Astrocyte of the spinal cord (primary cell): ENCODE measurements at regions not wholly inside any gene's neighbourhood (a gene's known extent, or its start where the extent isn't known, plus 50 kb on each side); places are given as distances from the start of the nearest gene placed in this dataset.
A peak's percentile ranks its signal among the peaks of the same experiment; 100 is the strongest.

Experiments
- DNase-seq: peaks from one replicate; pipeline ENCODE4 v3.0.0; 2011; ENCODE audit warnings: low read depth, low spot score
- H3K4me3 ChIP-seq: 2 replicates; pipeline ENCODE4 v1.5.1; 2011; ENCODE audit warnings: low read depth, mild to moderate bottlenecking, low read length, moderate library complexity
- CTCF ChIP-seq: IDR thresholded peaks from 2 replicates; pipeline ENCODE4 v1.5.1; 2012; ENCODE audit warnings: low read depth, mild to moderate bottlenecking, low read length, inconsistent platforms
- in situ Hi-C: cut with HindIII; loops from 2 replicates; pipeline ENCODE4 v1.10.0; 2017; ENCODE audit warnings: low sequenced_read_pairs

- in situ Hi-C loops: no loop called here
- DNase-seq: no peak
- peak; percentile 43 for TF ChIP-seq CTCF
- no peak overlapping the region for H3K4me3 ChIP-seq
These were observed 166.7 kb upstream of the PRNP start for GRCh38 chr20:4519534-4519933.

GRCh38 chr20:4516876-4517275 lies 169.4 kb upstream of the PRNP start:
- in situ Hi-C loops: no loop called here
- DNase-seq: no peak
- H3K4me3 ChIP-seq: no peak overlapping the region
- no peak for TF ChIP-seq CTCF

- DNase-seq: peak; percentile 92
- TF ChIP-seq CTCF: no peak
- in situ Hi-C loops: no loop called here
- no peak overlapping the region for H3K4me3 ChIP-seq
These were observed 172.5 kb upstream of the PRNP start for GRCh38 chr20:4513720-4514119.

- TF ChIP-seq CTCF: no peak
- peak; percentile 97 for DNase-seq
- in situ Hi-C loops: no loop called here
- H3K4me3 ChIP-seq: no peak overlapping the region
These were observed 173.2 kb upstream of the PRNP start for GRCh38 chr20:4512891-4513550.

GRCh38 chr20:4511776-4512175 lies 174.5 kb upstream of the PRNP start:
- no peak for TF ChIP-seq CTCF
- in situ Hi-C loops: no loop called here
- no peak for DNase-seq
- H3K4me3 ChIP-seq: no peak overlapping the region

- DNase-seq: peak; percentile 74
- no peak for TF ChIP-seq CTCF
- in situ Hi-C loops: no loop called here
- H3K4me3 ChIP-seq: no peak overlapping the region
These were observed 176.3 kb upstream of the PRNP start for GRCh38 chr20:4509825-4510522.
